ENCODE measurements at regions not wholly inside any gene's neighbourhood (a gene's known extent, or its start where the extent isn't known, plus 50 kb on each side); places are given as distances from the start of the nearest gene placed in this dataset.

DNA sequence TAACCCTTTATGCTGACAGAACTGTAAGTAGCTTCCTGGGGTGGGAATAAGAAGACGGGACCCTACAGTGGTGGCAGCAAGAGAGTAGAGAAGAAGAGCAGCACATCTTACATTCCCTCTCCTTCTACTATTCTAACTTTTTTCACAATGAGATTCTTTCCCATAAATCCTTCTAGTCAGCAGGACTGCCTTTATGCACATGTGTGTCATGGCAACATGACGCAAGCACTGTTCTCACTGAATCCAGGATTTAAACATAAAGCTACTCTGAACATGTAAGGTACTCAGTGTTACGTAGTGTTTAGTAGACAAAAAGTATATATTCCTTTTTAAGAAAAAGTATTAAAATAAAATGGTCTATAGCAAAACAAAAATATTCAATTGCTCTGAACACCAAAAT, 309.7 kb upstream of the LYPLAL1 start:
- H3K4me3 Mint-ChIP-seq, result no peak overlapping the region
- no peak overlapping the region for H3K27ac Mint-ChIP-seq
- no peaks in the 10 kb centered on the region for H3K27me3 Mint-ChIP-seq (ENCODE audit: low read depth, poor library complexity)
- TF ChIP-seq, protein P1, sequence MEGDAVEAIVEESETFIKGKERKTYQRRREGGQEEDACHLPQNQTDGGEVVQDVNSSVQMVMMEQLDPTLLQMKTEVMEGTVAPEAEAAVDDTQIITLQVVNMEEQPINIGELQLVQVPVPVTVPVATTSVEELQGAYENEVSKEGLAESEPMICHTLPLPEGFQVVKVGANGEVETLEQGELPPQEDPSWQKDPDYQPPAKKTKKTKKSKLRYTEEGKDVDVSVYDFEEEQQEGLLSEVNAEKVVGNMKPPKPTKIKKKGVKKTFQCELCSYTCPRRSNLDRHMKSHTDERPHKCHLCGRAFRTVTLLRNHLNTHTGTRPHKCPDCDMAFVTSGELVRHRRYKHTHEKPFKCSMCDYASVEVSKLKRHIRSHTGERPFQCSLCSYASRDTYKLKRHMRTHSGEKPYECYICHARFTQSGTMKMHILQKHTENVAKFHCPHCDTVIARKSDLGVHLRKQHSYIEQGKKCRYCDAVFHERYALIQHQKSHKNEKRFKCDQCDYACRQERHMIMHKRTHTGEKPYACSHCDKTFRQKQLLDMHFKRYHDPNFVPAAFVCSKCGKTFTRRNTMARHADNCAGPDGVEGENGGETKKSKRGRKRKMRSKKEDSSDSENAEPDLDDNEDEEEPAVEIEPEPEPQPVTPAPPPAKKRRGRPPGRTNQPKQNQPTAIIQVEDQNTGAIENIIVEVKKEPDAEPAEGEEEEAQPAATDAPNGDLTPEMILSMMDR (IDR thresholded peaks at IDR 0.05), result no peak
- no peaks in the 10 kb centered on the region for H3K36me3 Mint-ChIP-seq (ENCODE audit: low read depth)
- H3K9me3 Mint-ChIP-seq, result no peaks in the 10 kb centered on the region
- no peaks in the 10 kb centered on the region for H3K4me1 Mint-ChIP-seq
- DNase-seq, result no peak

DNA sequence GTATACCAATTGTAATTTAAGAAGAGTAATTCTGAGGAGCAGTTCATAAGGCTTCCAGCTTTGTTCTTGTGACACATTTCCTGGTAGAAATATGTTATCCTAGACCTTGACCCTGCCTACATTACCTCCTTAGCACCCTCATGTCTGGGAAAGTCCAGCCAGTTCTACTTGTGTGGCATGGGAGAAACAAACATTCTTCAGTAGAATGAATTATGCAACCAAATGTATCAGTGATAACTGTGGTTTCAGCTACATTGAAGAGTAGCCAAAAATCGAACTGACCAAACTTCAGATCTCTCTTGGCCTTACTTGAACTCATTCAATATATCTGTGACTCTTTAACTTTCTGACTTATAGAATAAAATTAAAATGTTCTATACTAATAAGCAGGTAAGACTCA, 308.1 kb upstream of the LYPLAL1 start:
- no peak overlapping the region for H3K4me3 Mint-ChIP-seq
- DNase-seq, result no peak
- H3K36me3 Mint-ChIP-seq (ENCODE audit: low read depth), result no peaks in the 10 kb centered on the region
- H3K4me1 Mint-ChIP-seq, result no peaks in the 10 kb centered on the region
- TF ChIP-seq, protein P1 (IDR thresholded peaks at IDR 0.05), result no peak
- H3K27me3 Mint-ChIP-seq (ENCODE audit: low read depth, poor library complexity), result peaks cover 3% of the 10 kb centered on the region
- H3K27ac Mint-ChIP-seq, result no peak overlapping the region
- H3K9me3 Mint-ChIP-seq, result no peaks in the 10 kb centered on the region

DNA sequence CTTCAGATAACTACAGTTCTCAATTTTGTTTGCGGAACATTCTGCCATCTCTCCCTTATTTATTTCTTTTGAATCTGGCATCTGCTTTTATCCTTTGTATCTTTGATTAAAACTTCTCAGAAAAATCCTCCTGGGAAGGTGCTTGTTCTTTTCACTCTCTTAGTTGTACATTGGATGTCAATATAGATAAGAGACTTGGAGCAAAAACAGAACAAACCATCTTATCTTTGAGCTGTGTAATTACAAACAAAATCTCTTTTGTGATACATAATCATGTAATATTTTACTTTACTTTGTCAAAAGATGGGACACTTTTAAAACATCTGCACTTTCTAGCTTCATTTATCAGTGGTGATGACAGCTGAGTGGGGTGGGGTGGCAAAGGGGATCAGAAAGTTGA, 307.2 kb upstream of the LYPLAL1 start:
- H3K36me3 Mint-ChIP-seq (ENCODE audit: low read depth), result no peaks in the 10 kb centered on the region
- no peak overlapping the region for H3K27ac Mint-ChIP-seq
- H3K27me3 Mint-ChIP-seq (ENCODE audit: low read depth, poor library complexity), result peaks cover 4% of the 10 kb centered on the region
- H3K4me3 Mint-ChIP-seq, result no peak overlapping the region
- DNase-seq, result no peak
- H3K9me3 Mint-ChIP-seq, result no peaks in the 10 kb centered on the region
- H3K4me1 Mint-ChIP-seq, result no peaks in the 10 kb centered on the region
- TF ChIP-seq, protein P1 (IDR thresholded peaks at IDR 0.05), result no peak

DNA sequence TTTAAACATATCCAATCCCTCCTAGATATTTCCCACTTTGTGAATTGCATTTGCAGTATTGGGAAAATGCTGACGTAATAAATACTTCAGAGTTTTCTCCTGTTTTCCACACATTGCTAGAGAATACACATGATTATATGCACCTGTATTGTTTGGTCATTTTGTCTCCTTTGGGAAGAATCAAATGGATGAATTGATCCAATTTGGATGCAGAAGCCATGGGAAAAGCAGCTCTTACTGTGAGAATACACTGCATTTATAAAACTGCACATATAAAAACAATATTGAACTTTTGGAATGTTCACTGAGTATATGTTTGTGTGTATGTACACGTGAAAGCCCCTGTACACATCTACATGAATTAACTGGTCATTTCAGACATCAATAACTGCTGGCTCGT, 306.6 kb upstream of the LYPLAL1 start:
- DNase-seq, result no peak
- Mint-ChIP-seq H3K27me3 (ENCODE audit: low read depth, poor library complexity) (peaks cover 4% of the 10 kb centered on the region), H3K4me3 (no peak overlapping the region), H3K9me3 (no peaks in the 10 kb centered on the region), H3K4me1 (no peaks in the 10 kb centered on the region), H3K36me3 (ENCODE audit: low read depth) (no peaks in the 10 kb centered on the region), H3K27ac (no peak overlapping the region)
- TF ChIP-seq, protein P1 (IDR thresholded peaks at IDR 0.05), result no peak

DNA sequence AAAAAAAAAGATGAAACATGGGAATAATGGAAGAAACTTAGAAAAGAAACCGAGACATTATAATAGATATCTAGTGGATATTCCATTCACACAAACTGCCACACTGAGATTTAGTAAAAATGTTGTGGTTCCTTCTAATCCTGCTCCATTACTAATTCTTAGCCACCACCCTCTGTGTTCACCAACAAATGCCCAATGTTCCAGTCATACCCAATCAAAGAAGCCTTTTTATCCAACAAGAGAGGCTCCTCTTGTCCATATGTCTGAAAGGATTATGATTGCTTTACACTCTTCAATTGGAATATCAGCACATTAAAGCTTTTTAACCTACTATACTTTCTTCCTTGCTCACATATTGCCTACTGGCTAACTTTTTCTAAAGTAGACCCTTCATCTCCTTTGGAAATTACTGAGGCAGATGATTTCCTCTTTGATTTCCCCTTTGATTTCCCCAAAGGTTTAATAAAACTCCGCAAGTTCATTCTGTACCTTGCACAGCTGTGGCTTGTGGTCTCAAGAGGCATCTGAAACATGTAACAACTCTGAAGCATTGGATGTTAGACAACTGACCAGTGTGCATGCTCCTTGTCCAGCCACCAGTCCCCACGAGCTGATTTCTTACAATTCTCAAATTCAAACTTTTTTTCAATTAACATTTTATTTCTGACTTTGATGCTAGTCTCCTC, 305.6 kb upstream of the LYPLAL1 start:
- no peak overlapping the region for H3K27ac Mint-ChIP-seq
- no peaks in the 10 kb centered on the region for H3K36me3 Mint-ChIP-seq (ENCODE audit: low read depth)
- no peaks in the 10 kb centered on the region for H3K4me1 Mint-ChIP-seq
- no peaks in the 10 kb centered on the region for H3K9me3 Mint-ChIP-seq
- TF ChIP-seq, protein P1 (IDR thresholded peaks at IDR 0.05), result no peak
- H3K4me3 Mint-ChIP-seq, result no peak overlapping the region
- DNase-seq, result no peak
- H3K27me3 Mint-ChIP-seq (ENCODE audit: low read depth, poor library complexity), result peaks cover 8% of the 10 kb centered on the region

DNA sequence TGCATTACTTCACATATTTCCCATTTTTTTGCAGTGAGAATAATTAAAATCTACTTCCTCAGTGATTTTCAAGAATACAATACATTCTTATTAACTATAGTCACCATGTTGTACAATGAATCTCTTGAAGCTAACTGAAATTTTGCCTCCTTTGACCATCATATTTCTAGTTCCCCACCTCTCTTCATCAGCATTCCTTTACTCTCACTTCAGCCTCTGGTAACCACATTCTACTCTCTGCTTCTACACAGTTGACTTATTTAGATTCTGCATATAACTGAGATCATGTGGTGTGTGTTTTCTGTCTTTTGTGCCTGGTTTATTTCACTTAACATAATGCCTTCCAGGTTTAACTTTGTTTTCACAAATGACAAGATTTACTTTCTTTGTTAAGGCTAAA, 304.4 kb upstream of the LYPLAL1 start:
- Mint-ChIP-seq H3K4me1 (no peaks in the 10 kb centered on the region), H3K9me3 (no peaks in the 10 kb centered on the region), H3K4me3 (no peak overlapping the region), H3K27ac (no peak overlapping the region), H3K27me3 (ENCODE audit: low read depth, poor library complexity) (peaks cover 8% of the 10 kb centered on the region), H3K36me3 (ENCODE audit: low read depth) (no peaks in the 10 kb centered on the region)
- no peak for DNase-seq
- TF ChIP-seq, protein P1 (IDR thresholded peaks at IDR 0.05), result no peak
